Vagina (tissue), 2 donors: ENCODE measurements at regions not wholly inside any gene's neighbourhood (a gene's known extent, or its start where the extent isn't known, plus 50 kb on each side); places are given as distances from the start of the nearest gene placed in this dataset.
A peak's percentile ranks its signal among the peaks of the same experiment; 100 is the strongest.

Source experiments
- DNase-seq, 2 donors: peaks; one replicate each; pipeline ENCODE4 v3.0.0-alpha.2; 2017; ENCODE audit errors: extremely low spot score in 2 of 2
- H3K27ac ChIP-seq: fragments of 200-600 bp; sonication (generic); one replicate; pipeline ENCODE4 v1.5.1; 2019
- H3K27me3 ChIP-seq: fragments of 200-600 bp; sonication (generic); one replicate; pipeline ENCODE4 v1.5.1; 2019
- H3K36me3 ChIP-seq, 2 donors: fragments of 200-600 bp; sonication (generic); one replicate each; pipeline ENCODE4 v1.5.1; 2017 to 2019
- H3K4me1 ChIP-seq: fragments of 200-600 bp; sonication (generic); one replicate; pipeline ENCODE4 v1.5.1; 2019
- H3K4me3 ChIP-seq, 2 donors: fragments of 200-600 bp; sonication (generic); 1 replicate in 1 of 2; 2 replicates in 1 of 2; pipeline ENCODE4 v1.5.1; 2016 to 2019
- H3K9me3 ChIP-seq: fragments of 200-600 bp; sonication (generic); one replicate; pipeline ENCODE4 v1.5.1; 2019
- CTCF ChIP-seq, 3 experiments: fragments of 450-650 bp in 2 of 3; fragments of 200-600 bp in 1 of 3; sonication (generic) in 1 of 3; IDR thresholded peaks; one replicate each; pipeline ENCODE4 v1.5.1; 2017 to 2019; ENCODE audit warnings: antibody characterized with exemption in 3 of 3, mild to moderate bottlenecking in 2 of 3, moderate library complexity in 2 of 3
- POLR2A ChIP-seq, 2 donors: fragments of 450-650 bp; IDR thresholded peaks; one replicate each; pipeline ENCODE4 v1.6.1; 2017; ENCODE audit warnings: antibody characterized with exemption in 2 of 2, mild to moderate bottlenecking in 2 of 2, moderate library complexity in 2 of 2
- POLR2AphosphoS5 ChIP-seq, 2 donors: sonication (generic); formaldehyde crosslinking; IDR thresholded peaks; one replicate each; pipeline ENCODE4 v1.9.0; 2017; ENCODE audit warnings: antibody characterized with exemption in 2 of 2, mild to moderate bottlenecking in 2 of 2, low read depth in 1 of 2; ENCODE audit not compliant: insufficient read depth in 1 of 2
- intact Hi-C: fragments of 100-400 bp; cut with DNase I; formaldehyde crosslinking; loops from one replicate; pipeline ENCODE4 v1.15.1; 2023

GRCh38 chr21:41086569-41086968, 81.4 kb upstream of the BACE2 start:
- intact Hi-C loops = no loop called here
- Histone ChIP-seq H3K4me3 (no peak overlapping the region), H3K27me3 (no peaks in the 10 kb centered on the region), H3K4me1 (no peaks in the 10 kb centered on the region), H3K9me3 (no peaks in the 10 kb centered on the region), H3K27ac (no peak overlapping the region), H3K36me3 (no peaks in the 10 kb centered on the region)
- TF ChIP-seq POLR2A (IDR thresholded peaks at IDR 0.05) (no peak), POLR2AphosphoS5 (IDR thresholded peaks at IDR 0.05; ENCODE audit: insufficient read depth in 1 of 2, low read depth in 1 of 2) (no peak), CTCF (IDR thresholded peaks at IDR 0.05) (no peak)
- DNase-seq = peak in 1 of 2 donors; percentile 34

- no peaks in the 10 kb centered on the region for H3K9me3 ChIP-seq
- no peaks in the 10 kb centered on the region for H3K4me1 ChIP-seq
- H3K27ac ChIP-seq = no peak overlapping the region
- no peaks in the 10 kb centered on the region for H3K36me3 ChIP-seq
- H3K27me3 ChIP-seq = no peaks in the 10 kb centered on the region
- no peak overlapping the region for H3K4me3 ChIP-seq
- no peak for TF ChIP-seq CTCF (IDR thresholded peaks at IDR 0.05)
- TF ChIP-seq POLR2AphosphoS5 (IDR thresholded peaks at IDR 0.05; ENCODE audit: insufficient read depth in 1 of 2, low read depth in 1 of 2) = no peak
- TF ChIP-seq POLR2A (IDR thresholded peaks at IDR 0.05) = no peak
- intact Hi-C loops = no loop called here
- no peak for DNase-seq
Measured at GRCh38 chr21:41090981-41091380, 77.0 kb upstream of the BACE2 start.

DNA sequence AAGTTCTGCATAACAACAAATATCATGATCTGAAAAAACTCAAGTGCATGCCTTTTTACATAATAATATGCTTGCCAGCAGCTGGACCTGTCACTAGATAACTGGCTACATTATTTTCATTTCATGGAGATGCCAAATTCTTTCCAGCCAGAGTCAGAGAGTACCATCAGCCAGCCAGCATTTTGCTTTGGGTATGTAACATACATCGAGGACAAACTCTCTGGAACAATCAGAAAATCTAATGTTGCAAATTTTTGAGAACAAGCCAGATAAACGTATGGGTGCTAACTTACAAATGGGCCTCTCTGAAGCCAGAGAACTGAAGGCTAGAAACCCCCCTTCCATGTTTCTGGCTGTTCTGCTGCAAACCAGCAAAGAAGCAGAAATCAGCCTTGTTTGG, 76.3 kb upstream of the BACE2 start:
- Histone ChIP-seq H3K4me3 (no peak overlapping the region), H3K36me3 (no peaks in the 10 kb centered on the region), H3K4me1 (no peaks in the 10 kb centered on the region), H3K27ac (no peak overlapping the region), H3K9me3 (no peaks in the 10 kb centered on the region), H3K27me3 (no peaks in the 10 kb centered on the region)
- no peak for DNase-seq
- TF ChIP-seq POLR2AphosphoS5 (IDR thresholded peaks at IDR 0.05; ENCODE audit: insufficient read depth in 1 of 2, low read depth in 1 of 2) = no peak
- no peak for TF ChIP-seq POLR2A (IDR thresholded peaks at IDR 0.05)
- no peak for TF ChIP-seq CTCF (IDR thresholded peaks at IDR 0.05)
- intact Hi-C loops = no loop called here

DNA sequence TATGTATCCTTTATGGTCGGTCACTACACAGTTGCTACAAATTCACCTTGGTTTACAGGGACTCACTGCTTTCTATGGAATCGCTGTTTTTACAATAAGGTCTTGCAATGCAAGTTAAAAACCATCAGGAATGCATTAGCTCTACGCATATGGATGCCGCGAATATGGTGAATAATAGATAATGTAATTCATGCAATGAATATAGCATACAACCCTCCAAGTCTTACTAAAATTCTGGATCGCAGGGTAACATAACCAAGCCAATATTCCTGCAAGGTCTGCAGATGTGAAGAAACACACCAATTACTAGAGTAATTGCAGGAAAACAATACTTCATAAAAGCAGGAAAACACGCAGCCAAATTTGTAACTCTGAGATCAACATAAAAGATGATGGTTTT, 75.6 kb upstream of the BACE2 start:
- DNase-seq = no peak
- Histone ChIP-seq H3K27me3 (no peaks in the 10 kb centered on the region), H3K4me1 (no peaks in the 10 kb centered on the region), H3K4me3 (no peak overlapping the region), H3K9me3 (no peaks in the 10 kb centered on the region), H3K36me3 (no peaks in the 10 kb centered on the region), H3K27ac (no peak overlapping the region)
- TF ChIP-seq CTCF (IDR thresholded peaks at IDR 0.05) (no peak), POLR2A (IDR thresholded peaks at IDR 0.05) (no peak), POLR2AphosphoS5 (IDR thresholded peaks at IDR 0.05; ENCODE audit: insufficient read depth in 1 of 2, low read depth in 1 of 2) (no peak)
- intact Hi-C loops = no loop called here

DNA sequence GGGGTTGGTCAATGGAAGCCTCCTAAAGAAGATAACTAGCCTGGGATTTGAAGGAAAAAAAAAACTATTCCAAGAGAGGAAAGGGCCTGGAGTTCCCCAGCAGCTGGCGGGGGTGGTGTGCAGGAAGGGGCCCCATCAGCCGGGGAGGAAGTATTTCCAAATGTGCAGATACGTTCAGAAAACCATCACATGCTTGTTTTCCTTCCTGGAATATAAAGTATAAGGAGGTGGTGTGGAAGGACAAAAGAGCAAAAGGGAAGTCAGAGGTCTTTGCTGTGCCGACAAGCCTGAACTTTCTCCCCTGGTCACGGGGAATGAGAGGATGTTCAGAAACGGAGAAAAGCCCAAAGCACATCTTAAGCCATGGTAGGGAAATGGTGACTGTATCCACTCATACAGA, 72.0 kb upstream of the BACE2 start:
- TF ChIP-seq POLR2A (IDR thresholded peaks at IDR 0.05) (no peak), POLR2AphosphoS5 (IDR thresholded peaks at IDR 0.05; ENCODE audit: insufficient read depth in 1 of 2, low read depth in 1 of 2) (no peak), CTCF (IDR thresholded peaks at IDR 0.05) (no peak)
- Histone ChIP-seq H3K4me3 (no peak overlapping the region), H3K36me3 (no peaks in the 10 kb centered on the region), H3K27me3 (no peaks in the 10 kb centered on the region), H3K27ac (no peak overlapping the region), H3K4me1 (no peaks in the 10 kb centered on the region), H3K9me3 (no peaks in the 10 kb centered on the region)
- no peak for DNase-seq
- intact Hi-C loops = no loop called here
